ENCODE measurements at regions not wholly inside any gene's neighbourhood (a gene's known extent, or its start where the extent isn't known, plus 50 kb on each side); places are given as distances from the start of the nearest gene placed in this dataset.

DNA sequence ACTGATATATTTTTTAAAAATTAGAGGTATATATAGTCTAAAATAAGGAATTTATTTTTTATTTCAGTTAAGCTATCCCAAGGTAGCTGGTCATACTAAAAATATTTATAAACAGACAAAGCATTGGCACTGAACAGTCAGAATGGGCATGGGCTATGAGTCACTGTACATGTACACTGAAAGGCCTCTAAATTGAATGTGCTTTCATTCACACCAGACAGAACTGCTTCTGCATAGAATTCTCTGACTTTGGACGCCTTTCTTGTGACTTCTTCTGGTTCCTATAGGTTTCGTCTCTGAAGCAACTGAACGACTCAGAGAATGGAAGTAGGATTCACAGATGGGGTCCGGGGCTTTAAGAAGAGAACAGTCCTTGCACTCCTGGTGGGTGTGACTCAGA, 394.8 kb upstream of the MEF2C start:
- TF ChIP-seq, protein P1, sequence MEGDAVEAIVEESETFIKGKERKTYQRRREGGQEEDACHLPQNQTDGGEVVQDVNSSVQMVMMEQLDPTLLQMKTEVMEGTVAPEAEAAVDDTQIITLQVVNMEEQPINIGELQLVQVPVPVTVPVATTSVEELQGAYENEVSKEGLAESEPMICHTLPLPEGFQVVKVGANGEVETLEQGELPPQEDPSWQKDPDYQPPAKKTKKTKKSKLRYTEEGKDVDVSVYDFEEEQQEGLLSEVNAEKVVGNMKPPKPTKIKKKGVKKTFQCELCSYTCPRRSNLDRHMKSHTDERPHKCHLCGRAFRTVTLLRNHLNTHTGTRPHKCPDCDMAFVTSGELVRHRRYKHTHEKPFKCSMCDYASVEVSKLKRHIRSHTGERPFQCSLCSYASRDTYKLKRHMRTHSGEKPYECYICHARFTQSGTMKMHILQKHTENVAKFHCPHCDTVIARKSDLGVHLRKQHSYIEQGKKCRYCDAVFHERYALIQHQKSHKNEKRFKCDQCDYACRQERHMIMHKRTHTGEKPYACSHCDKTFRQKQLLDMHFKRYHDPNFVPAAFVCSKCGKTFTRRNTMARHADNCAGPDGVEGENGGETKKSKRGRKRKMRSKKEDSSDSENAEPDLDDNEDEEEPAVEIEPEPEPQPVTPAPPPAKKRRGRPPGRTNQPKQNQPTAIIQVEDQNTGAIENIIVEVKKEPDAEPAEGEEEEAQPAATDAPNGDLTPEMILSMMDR (IDR thresholded peaks at IDR 0.05; ENCODE audit: borderline replicate concordance, extremely low read depth, insufficient read depth), result no peak
- FAIRE-seq, result no peak
- Histone ChIP-seq H3K4me1 (ENCODE audit: control insufficient read depth in 2 of 3, insufficient read depth in 2 of 3, low read depth in 1 of 3, low read length in 3 of 3) (no peaks in the 10 kb centered on the region), H3K4me3 (ENCODE audit: low read length in 3 of 3) (no peak overlapping the region), H3K36me3 (ENCODE audit: control insufficient read depth in 2 of 3, insufficient read depth in 3 of 3, low read length in 3 of 3) (no peaks in the 10 kb centered on the region), H3K9me3 (ENCODE audit: control insufficient read depth in 2 of 3, insufficient read depth in 1 of 3, low read length in 3 of 3) (no peaks in the 10 kb centered on the region), H3K27ac (ENCODE audit: low read depth in 2 of 2, low read length in 2 of 2) (no peak overlapping the region), H3K9ac (ENCODE audit: low read length in 3 of 3) (no peak overlapping the region), H3K27me3 (ENCODE audit: control insufficient read depth, insufficient read depth, low read length) (no peaks in the 10 kb centered on the region)
- no peak for DNase-seq
- intact Hi-C loops (cut with DNase I), result no loop called here

DNA sequence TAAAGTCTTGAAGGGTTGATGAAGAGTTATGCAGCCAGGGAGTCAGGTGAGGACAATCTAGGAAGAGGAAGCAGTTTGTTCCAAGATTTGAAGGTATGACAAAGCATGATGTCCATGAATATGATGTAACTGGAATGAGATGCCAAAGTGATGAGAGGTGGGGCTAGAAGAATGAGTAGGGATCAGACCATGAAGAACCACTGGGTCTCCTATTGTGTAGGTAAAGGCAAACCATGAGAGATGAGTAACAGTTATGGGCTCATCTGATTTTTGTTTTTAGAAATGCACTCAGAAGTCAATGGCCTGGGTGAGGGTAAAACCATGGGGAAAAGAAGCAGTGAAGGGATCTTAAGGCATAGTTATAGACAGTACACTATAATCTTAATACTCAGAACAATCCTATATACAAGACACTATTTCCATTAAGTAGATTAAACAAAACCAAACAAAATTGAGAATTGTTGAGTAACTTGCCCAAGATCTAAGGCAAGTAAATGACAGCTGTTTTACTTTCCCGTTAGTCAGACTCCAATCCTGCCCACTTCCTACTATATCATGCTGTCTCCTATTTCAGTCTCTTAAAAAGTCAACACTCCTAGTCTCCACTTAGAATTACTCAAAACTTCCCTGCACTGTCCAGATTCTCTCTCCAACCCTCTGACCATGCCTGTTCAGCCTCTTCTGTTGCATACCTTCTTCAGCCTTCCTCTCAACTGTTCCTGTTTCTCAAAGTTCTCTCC, 393.8 kb upstream of the MEF2C start:
- Histone ChIP-seq H3K27me3 (ENCODE audit: control insufficient read depth, insufficient read depth, low read length) (no peaks in the 10 kb centered on the region), H3K36me3 (ENCODE audit: control insufficient read depth in 2 of 3, insufficient read depth in 3 of 3, low read length in 3 of 3) (no peaks in the 10 kb centered on the region), H3K4me1 (ENCODE audit: control insufficient read depth in 2 of 3, insufficient read depth in 2 of 3, low read depth in 1 of 3, low read length in 3 of 3) (no peaks in the 10 kb centered on the region), H3K4me3 (ENCODE audit: low read length in 3 of 3) (no peak overlapping the region), H3K27ac (ENCODE audit: low read depth in 2 of 2, low read length in 2 of 2) (no peak overlapping the region), H3K9me3 (ENCODE audit: control insufficient read depth in 2 of 3, insufficient read depth in 1 of 3, low read length in 3 of 3) (no peaks in the 10 kb centered on the region), H3K9ac (ENCODE audit: low read length in 3 of 3) (no peak overlapping the region)
- DNase-seq (no peak), FAIRE-seq (no peak)
- intact Hi-C loops (cut with DNase I), result no loop called here
- TF ChIP-seq, protein P1 (IDR thresholded peaks at IDR 0.05; ENCODE audit: borderline replicate concordance, extremely low read depth, insufficient read depth), result no peak

DNA sequence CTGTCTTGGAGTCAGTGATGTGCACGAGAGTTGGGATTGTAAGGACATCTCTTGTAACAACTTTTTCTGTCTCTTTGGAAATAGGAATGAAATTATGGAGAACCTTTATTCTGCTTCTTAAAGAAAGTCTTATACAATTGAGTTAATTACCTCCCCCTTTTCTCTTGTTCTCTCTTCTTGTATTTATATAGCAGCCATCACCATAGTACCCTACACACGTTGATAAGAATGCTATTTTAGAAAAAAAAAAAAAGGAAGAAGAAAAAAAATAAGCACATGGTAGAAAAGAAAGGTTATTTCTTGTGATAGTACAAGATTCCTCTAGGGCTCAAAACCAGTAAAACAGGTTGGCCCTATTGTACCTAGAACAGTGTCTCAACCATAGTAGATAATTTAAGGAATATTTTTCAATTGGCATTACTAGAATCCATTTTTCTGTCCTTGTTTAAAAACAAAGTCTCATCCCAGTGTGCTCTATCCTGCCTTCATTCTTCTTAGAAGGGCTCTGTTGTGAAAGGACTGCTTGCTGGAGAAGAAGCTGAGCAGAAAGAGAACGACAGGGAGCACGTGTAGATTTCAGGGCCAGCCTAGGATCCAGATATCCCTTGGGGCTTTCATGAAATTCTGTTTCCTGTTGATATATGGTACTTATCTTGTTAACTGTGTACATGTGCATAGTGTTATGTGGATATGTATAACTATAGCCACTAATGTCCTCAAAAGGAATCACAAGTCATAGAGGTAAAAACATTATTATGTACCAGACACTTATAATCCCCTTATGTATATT, 392.3 kb upstream of the MEF2C start:
- no peak overlapping the region for H3K27ac ChIP-seq (ENCODE audit: low read depth in 2 of 2, low read length in 2 of 2)
- no peaks in the 10 kb centered on the region for H3K27me3 ChIP-seq (ENCODE audit: control insufficient read depth, insufficient read depth, low read length)
- H3K9ac ChIP-seq (ENCODE audit: low read length in 3 of 3), result no peak overlapping the region
- H3K4me1 ChIP-seq (ENCODE audit: control insufficient read depth in 2 of 3, insufficient read depth in 2 of 3, low read depth in 1 of 3, low read length in 3 of 3), result no peaks in the 10 kb centered on the region
- TF ChIP-seq, protein P1 (IDR thresholded peaks at IDR 0.05; ENCODE audit: borderline replicate concordance, extremely low read depth, insufficient read depth), result no peak
- intact Hi-C loops (cut with DNase I), result no loop called here
- H3K36me3 ChIP-seq (ENCODE audit: control insufficient read depth in 2 of 3, insufficient read depth in 3 of 3, low read length in 3 of 3), result no peaks in the 10 kb centered on the region
- FAIRE-seq (no peak), DNase-seq (no peak)
- H3K9me3 ChIP-seq (ENCODE audit: control insufficient read depth in 2 of 3, insufficient read depth in 1 of 3, low read length in 3 of 3), result no peaks in the 10 kb centered on the region
- no peak overlapping the region for H3K4me3 ChIP-seq (ENCODE audit: low read length in 3 of 3)
